T-cell (primary cell): ENCODE measurements at regions not wholly inside any gene's neighbourhood (a gene's known extent, or its start where the extent isn't known, plus 50 kb on each side); places are given as distances from the start of the nearest gene placed in this dataset.
"Not testable (repeated sequence)": the region's sequence is repeated elsewhere in the genome, so short reads cannot be mapped to it uniquely, and the experiment has no call there.

Source experiments
- ATAC-seq, 4 experiments: fragments of 200-7000 bp in 3 of 4; fragments of 150-1000 bp in 1 of 4; cut with Tn5 transposase; replicated peaks in 1 of 4; 1 replicate in 3 of 4; 2 replicates in 1 of 4; pipeline ENCODE4 v1.10.0; 2021; ENCODE audit warnings: moderate library complexity in 3 of 4, mild to moderate bottlenecking in 2 of 4, moderate number of reproducible peaks in 1 of 4
- CTCF ChIA-PET, 2 donors: fragments of 300-600 bp; sonication (Branson Sonifier 250); formaldehyde crosslinking; loops; one replicate each; lab custom pipeline; 2022; ENCODE audit warnings: antibody characterized with exemption in 2 of 2; lab: Charles Lee
- POLR2A ChIA-PET, 2 donors: fragments of 300-600 bp; sonication (Branson Sonifier 250); formaldehyde crosslinking; loops; one replicate each; lab custom pipeline; 2022; ENCODE audit warnings: antibody characterized with exemption in 2 of 2; lab: Charles Lee
- DNase-seq, 35 experiments: peaks; one replicate each; pipeline versions ENCODE4 v3.0.0 to v3.0.0-alpha.2; 2013 to 2023
- H3K27ac ChIP-seq: one replicate; pipeline ENCODE4 v1.5.1; 2013; ENCODE audit warnings: low read length
- H3K27me3 ChIP-seq, 2 experiments: replicated peaks in 1 of 2; 1 replicate in 1 of 2; 2 replicates in 1 of 2; pipeline versions ENCODE4 v1.6.1 to v1.7.0; 2013; ENCODE audit warnings: low read length in 1 of 2, mixed read lengths in 1 of 2; ENCODE audit not compliant: control insufficient read depth in 2 of 2, insufficient read depth in 2 of 2; ENCODE audit errors: extremely low read depth in 1 of 2
- H3K36me3 ChIP-seq, 2 donors: 1 replicate in 1 of 2; 2 replicates in 1 of 2; pipeline versions ENCODE4 v1.6.1 to v1.7.0; 2013; ENCODE audit warnings: low read length in 1 of 2; ENCODE audit not compliant: control insufficient read depth in 2 of 2, insufficient read depth in 1 of 2; ENCODE audit errors: extremely low read depth in 1 of 2
- H3K4me1 ChIP-seq, 2 experiments: 1 replicate in 1 of 2; 2 replicates in 1 of 2; pipeline versions ENCODE4 v1.6.1 to v1.7.0; 2013; ENCODE audit warnings: low read length in 2 of 2, mixed read lengths in 1 of 2; ENCODE audit not compliant: insufficient read depth in 2 of 2, control insufficient read depth in 1 of 2; ENCODE audit errors: extremely low read depth in 1 of 2
- H3K4me3 ChIP-seq, 2 donors: 1 replicate in 1 of 2; 2 replicates in 1 of 2; pipeline versions ENCODE4 v1.5.1 to v1.7.0; 2013; ENCODE audit warnings: mild to moderate bottlenecking in 2 of 2, low read length in 1 of 2, moderate library complexity in 1 of 2; ENCODE audit not compliant: control insufficient read depth in 1 of 2; ENCODE audit errors: extremely low read depth in 1 of 2
- H3K9me3 ChIP-seq: 2 replicates; pipeline ENCODE4 v1.7.0; 2013
- H3K27ac Mint-ChIP-seq, 2 donors: one replicate each; pipeline ENCODE4 v1.8.0; 2020 to 2021; ENCODE audit warnings: mild to moderate bottlenecking in 2 of 2, mixed read lengths in 2 of 2
- H3K27me3 Mint-ChIP-seq, 2 donors: one replicate each; pipeline ENCODE4 v1.8.0; 2021 to 2022; ENCODE audit warnings: mixed read lengths in 2 of 2
- H3K36me3 Mint-ChIP-seq: one replicate; pipeline ENCODE4 v1.8.0; 2021; ENCODE audit warnings: mixed read lengths
- H3K4me1 Mint-ChIP-seq, 3 donors: one replicate each; pipeline ENCODE4 v1.8.0; 2020 to 2022; ENCODE audit warnings: mixed read lengths in 3 of 3, mild to moderate bottlenecking in 1 of 3
- H3K4me3 Mint-ChIP-seq, 3 donors: one replicate each; pipeline ENCODE4 v1.8.0; 2020 to 2022; ENCODE audit warnings: mild to moderate bottlenecking in 3 of 3, mixed read lengths in 3 of 3, moderate library complexity in 3 of 3
- H3K9me3 Mint-ChIP-seq, 3 donors: one replicate each; pipeline ENCODE4 v1.8.0; 2020 to 2022; ENCODE audit warnings: mixed read lengths in 3 of 3
- WGBS: methylation state at CpG from one replicate; pipeline ENCODE4 v1.1.5; 2013; ENCODE audit warnings: missing lambda C conversion rate; ENCODE audit not compliant: insufficient coverage; 5-methylcytosine and 5-hydroxymethylcytosine counted together

GRCh38 chr16:25539767-25540166 is 152.0 kb upstream of the HS3ST4 start:
- H3K36me3 Mint-ChIP-seq, H3K27me3 Mint-ChIP-seq, H3K36me3 ChIP-seq, H3K4me3 ChIP-seq, DNase-seq, H3K27ac ChIP-seq, H3K9me3 ChIP-seq, POLR2A ChIA-PET, H3K4me1 Mint-ChIP-seq, H3K27ac Mint-ChIP-seq, H3K4me1 ChIP-seq, CTCF ChIA-PET, H3K4me3 Mint-ChIP-seq, H3K27me3 ChIP-seq, ATAC-seq: not testable (repeated sequence)
- H3K9me3 Mint-ChIP-seq, result peaks cover 8 to 26% (median 14%) of the 10 kb centered on the region in 3 donors
- WGBS, result 87% methylated on average over 12 of the region's 12 CpGs

GRCh38 chr16:25523183-25523582 is 168.6 kb upstream of the HS3ST4 start:
- H3K36me3 Mint-ChIP-seq, result no peaks in the 10 kb centered on the region
- POLR2A ChIA-PET, result no interaction called here
- WGBS, result 65% methylated on average over 5 of the region's 6 CpGs
- no peak overlapping the region for H3K27ac ChIP-seq
- H3K4me3 ChIP-seq, result no peak overlapping the region
- ATAC-seq (no peak), DNase-seq (no peak)
- H3K4me3 Mint-ChIP-seq, result no peak overlapping the region
- no peak overlapping the region for H3K27ac Mint-ChIP-seq
- H3K4me1 Mint-ChIP-seq, result no peaks in the 10 kb centered on the region
- H3K9me3 Mint-ChIP-seq, result no peaks in the 10 kb centered on the region
- H3K9me3 ChIP-seq, result no peaks in the 10 kb centered on the region
- H3K36me3 ChIP-seq, result no peaks in the 10 kb centered on the region
- CTCF ChIA-PET, result no interaction called here
- H3K4me1 ChIP-seq, result no peaks in the 10 kb centered on the region
- peaks cover 0 to 8% of the 10 kb centered on the region in 2 experiments for H3K27me3 ChIP-seq
- H3K27me3 Mint-ChIP-seq, result peaks cover 0 to 11% of the 10 kb centered on the region in 2 donors

GRCh38 chr16:25512041-25512440 is 179.7 kb upstream of the HS3ST4 start:
- DNase-seq, result no peak
- no peaks in the 10 kb centered on the region for H3K4me1 Mint-ChIP-seq
- Histone ChIP-seq H3K27me3 (peaks cover 0 to 4% of the 10 kb centered on the region in 2 experiments), H3K4me1 (no peaks in the 10 kb centered on the region), H3K9me3 (no peaks in the 10 kb centered on the region), H3K27ac (no peak overlapping the region), H3K36me3 (no peaks in the 10 kb centered on the region), H3K4me3 (no peak overlapping the region)
- ATAC-seq, result no peak
- no peaks in the 10 kb centered on the region for H3K36me3 Mint-ChIP-seq
- no peak overlapping the region for H3K27ac Mint-ChIP-seq
- H3K9me3 Mint-ChIP-seq, result peaks cover 0 to 5% (median 0%) of the 10 kb centered on the region in 3 donors
- ChIA-PET POLR2A (no interaction called here), CTCF (no interaction called here)
- H3K27me3 Mint-ChIP-seq, result peaks cover 2 to 18% of the 10 kb centered on the region in 2 donors
- H3K4me3 Mint-ChIP-seq, result no peak overlapping the region

DNA sequence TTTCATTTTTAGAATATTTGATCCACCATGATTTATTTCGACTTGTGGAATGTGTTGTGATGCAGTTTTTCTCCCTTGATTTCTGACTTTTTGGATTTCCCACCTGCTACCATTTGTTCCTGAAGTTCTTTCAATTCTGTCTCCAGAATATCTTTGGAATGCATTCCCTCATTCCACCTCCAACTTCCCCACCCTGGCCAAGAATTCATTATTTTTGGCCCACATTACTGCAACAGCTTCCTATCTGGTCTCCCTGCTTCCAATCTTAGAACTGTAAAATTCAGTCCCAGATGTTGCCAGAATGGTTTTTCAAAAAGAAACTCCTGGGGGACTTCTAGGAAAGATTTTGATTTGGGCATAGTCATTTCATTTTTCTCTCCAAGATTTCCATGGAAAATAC is 182.3 kb upstream of the HS3ST4 start:
- Histone ChIP-seq H3K27ac (no peak overlapping the region), H3K4me3 (no peak overlapping the region), H3K4me1 (no peaks in the 10 kb centered on the region), H3K27me3 (peaks cover 0 to 6% of the 10 kb centered on the region in 2 experiments), H3K9me3 (no peaks in the 10 kb centered on the region), H3K36me3 (no peaks in the 10 kb centered on the region)
- no CpG with 5 or more reads among the region's 1 CpG for WGBS
- H3K9me3 Mint-ChIP-seq, result no peaks in the 10 kb centered on the region
- ATAC-seq (no peak), DNase-seq (no peak)
- no peak overlapping the region for H3K4me3 Mint-ChIP-seq
- no peak overlapping the region for H3K27ac Mint-ChIP-seq
- peaks cover 7 to 20% of the 10 kb centered on the region in 2 donors for H3K27me3 Mint-ChIP-seq
- CTCF ChIA-PET, result no interaction called here
- H3K36me3 Mint-ChIP-seq, result no peaks in the 10 kb centered on the region
- H3K4me1 Mint-ChIP-seq, result no peaks in the 10 kb centered on the region
- POLR2A ChIA-PET, result no interaction called here

- Mint-ChIP-seq H3K4me1 (no peaks in the 10 kb centered on the region), H3K4me3 (no peak overlapping the region), H3K27ac (no peak overlapping the region), H3K9me3 (no peaks in the 10 kb centered on the region), H3K36me3 (no peaks in the 10 kb centered on the region), H3K27me3 (peaks cover 4 to 20% of the 10 kb centered on the region in 2 donors)
- Histone ChIP-seq H3K27ac (no peak overlapping the region), H3K9me3 (no peaks in the 10 kb centered on the region), H3K27me3 (peaks cover 0 to 4% of the 10 kb centered on the region in 2 experiments), H3K4me1 (no peaks in the 10 kb centered on the region), H3K4me3 (no peak overlapping the region), H3K36me3 (no peaks in the 10 kb centered on the region)
- WGBS, result 46% methylated on average over 2 of the region's 3 CpGs
- no peak for ATAC-seq
- ChIA-PET POLR2A (interaction anchor here in 1 of 2 donors (0.6 kb wide), 1 partner anchor 66 kb away, joined by 3 read pairs; no protein-coding TSS in a partner anchor), CTCF (no interaction called here)
- no peak for DNase-seq
These were observed 190.1 kb upstream of the HS3ST4 start for GRCh38 chr16:25501530-25502255.

GRCh38 chr16:25494292-25494691 is 197.5 kb upstream of the HS3ST4 start:
- Mint-ChIP-seq H3K27ac (no peak overlapping the region), H3K9me3 (no peaks in the 10 kb centered on the region), H3K4me3 (no peak overlapping the region), H3K4me1 (no peaks in the 10 kb centered on the region), H3K36me3 (no peaks in the 10 kb centered on the region), H3K27me3 (peaks cover 20 to 35% of the 10 kb centered on the region in 2 donors)
- ChIA-PET POLR2A (no interaction called here), CTCF (no interaction called here)
- Histone ChIP-seq H3K4me3 (no peak overlapping the region), H3K27me3 (no peaks in the 10 kb centered on the region), H3K4me1 (no peaks in the 10 kb centered on the region), H3K36me3 (no peaks in the 10 kb centered on the region), H3K27ac (no peak overlapping the region), H3K9me3 (no peaks in the 10 kb centered on the region)
- ATAC-seq, result no peak
- DNase-seq, result no peak
- WGBS, result 54% methylated on average over 2 of the region's 2 CpGs
